HCT116 (cell line): ENCODE measurements at regions not wholly inside any gene's neighbourhood (a gene's known extent, or its start where the extent isn't known, plus 50 kb on each side); places are given as distances from the start of the nearest gene placed in this dataset.

Experiments used
- ATAC-seq: fragments of 200-7000 bp; cut with Tn5 transposase; 2 replicates; pipeline ENCODE4 v1.9.1; 2020; ENCODE audit warnings: mild to moderate bottlenecking, moderate library complexity
- BruUV-seq: library from RNA; stranded (reverse); fragments of 400-500 nt; replicated peaks from 2 replicates; lab custom pipeline; 2021; lab: Mats Ljungman, UMichigan
- CTCF ChIA-PET: fragments of 300-600 bp; sonication (Branson Sonifier 250); formaldehyde crosslinking; loops from one replicate; lab custom pipeline; 2021; ENCODE audit warnings: antibody characterized with exemption; lab: Charles Lee
- POLR2A ChIA-PET: fragments of 300-600, 350-600 bp; sonication (Branson Sonifier 250); formaldehyde crosslinking; loops from one replicate; lab custom pipeline; 2021; ENCODE audit warnings: antibody characterized with exemption; lab: Charles Lee
- RAD21 ChIA-PET, 2 experiments: fragments of 300-600 bp; sonication (Branson Sonifier 250); formaldehyde crosslinking; loops; one replicate each; lab custom pipeline; 2023; ENCODE audit warnings: low total read pairs in 2 of 2; ENCODE audit not compliant: uncharacterized antibody in 2 of 2, unreplicated experiment in 2 of 2, low non-redundant PET in 1 of 2; lab: Charles Lee
- DNase-seq: peaks from one replicate; pipeline ENCODE4 v3.0.0-alpha.2; 2010; ENCODE audit warnings: low read depth, low spot score
- H2AFZ ChIP-seq: fragments of 200-600 bp; shearing (Covaris generic), sonication (generic); 2 replicates; pipeline ENCODE4 v1.6.1; 2017; ENCODE audit warnings: low read depth, mixed run types, mixed read lengths, antibody characterized with exemption, low read length; ENCODE audit not compliant: poor library complexity, severe bottlenecking
- H3K27ac ChIP-seq: 2 replicates; pipeline ENCODE4 v1.5.1; 2012; ENCODE audit warnings: low read depth, low read length
- H3K27me3 ChIP-seq: fragments of 200-600 bp; sonication (generic); 2 replicates; pipeline ENCODE4 v1.6.1; 2016; ENCODE audit warnings: mixed run types, low read length, mixed read lengths; ENCODE audit not compliant: insufficient read depth
- H3K36me3 ChIP-seq, 2 experiments: fragments of 200-500 bp in 1 of 2; fragments of 200-600 bp in 1 of 2; sonication (Bioruptor generic) in 1 of 2; sonication (generic) in 1 of 2; 2 replicates each; pipeline versions ENCODE4 v1.5.1 to v1.6.1; 2014 to 2016; ENCODE audit warnings: low read length in 2 of 2, inconsistent platforms in 1 of 2, mixed read lengths in 1 of 2, mixed run types in 1 of 2; ENCODE audit not compliant: insufficient read depth in 2 of 2, control insufficient read depth in 1 of 2
- H3K4me1 ChIP-seq, 2 experiments: fragments of 200-600 bp in 1 of 2; sonication (generic) in 1 of 2; 2 replicates each; pipeline versions ENCODE4 v1.5.1 to v1.6.1; 2012 to 2017; ENCODE audit warnings: low read length in 2 of 2, inconsistent platforms in 1 of 2, mild to moderate bottlenecking in 1 of 2, mixed read lengths in 1 of 2, mixed run types in 1 of 2, moderate library complexity in 1 of 2; ENCODE audit not compliant: insufficient read depth in 2 of 2, control insufficient read depth in 1 of 2
- H3K4me2 ChIP-seq: fragments of 200-600 bp; sonication (generic); 2 replicates; pipeline ENCODE4 v1.6.1; 2017; ENCODE audit warnings: mixed run types, low read length, mixed read lengths
- H3K4me3 ChIP-seq, 2 experiments: fragments of 200-600 bp in 1 of 2; sonication (generic) in 1 of 2; replicated peaks in 1 of 2; 2 replicates each; pipeline ENCODE4 v1.5.1; 2011 to 2016; ENCODE audit warnings: low read length in 2 of 2, control low read depth in 1 of 2, low read depth in 1 of 2, mild to moderate bottlenecking in 1 of 2, mixed read lengths in 1 of 2, mixed run types in 1 of 2
- H3K79me2 ChIP-seq: fragments of 200-600 bp; sonication (generic); 2 replicates; pipeline ENCODE4 v1.6.1; 2017; ENCODE audit warnings: mild to moderate bottlenecking, mixed run types, low read length, moderate library complexity, mixed read lengths; ENCODE audit not compliant: insufficient read depth
- H3K9ac ChIP-seq: fragments of 200-600 bp; sonication (generic); 2 replicates; pipeline ENCODE4 v1.6.1; 2016; ENCODE audit warnings: low read length, mixed read lengths
- H3K9me2 ChIP-seq: fragments of 200-600 bp; sonication (generic), shearing (Covaris generic); 2 replicates; pipeline ENCODE4 v1.6.1; 2017; ENCODE audit warnings: mixed run types, mild to moderate bottlenecking, moderate library complexity; ENCODE audit not compliant: insufficient read depth
- H3K9me3 ChIP-seq, 2 experiments: fragments of 200-500 bp in 1 of 2; fragments of 200-600 bp in 1 of 2; sonication (Bioruptor generic) in 1 of 2; sonication (generic) in 1 of 2; 2 replicates each; pipeline ENCODE4 v1.6.1; 2014 to 2017; ENCODE audit warnings: low read length in 2 of 2, mixed read lengths in 2 of 2, inconsistent platforms in 1 of 2, low read depth in 1 of 2, mild to moderate bottlenecking in 1 of 2, mixed run types in 1 of 2, moderate library complexity in 1 of 2; ENCODE audit not compliant: control insufficient read depth in 1 of 2, insufficient read depth in 1 of 2
- H4K20me1 ChIP-seq: fragments of 200-600 bp; sonication (generic), shearing (Covaris generic); 2 replicates; pipeline ENCODE4 v1.6.1; 2017; ENCODE audit warnings: mixed run types, mild to moderate bottlenecking, moderate library complexity; ENCODE audit not compliant: insufficient read depth
- CEBPB ChIP-seq: IDR thresholded peaks from 2 replicates; pipeline ENCODE4 v1.6.1; 2012; ENCODE audit warnings: low read depth
- EGR1 ChIP-seq: IDR thresholded peaks from 2 replicates; pipeline ENCODE4 v1.6.1; 2012; ENCODE audit warnings: low read depth
- EZH2 ChIP-seq: fragments of 200-600 bp; sonication (generic); IDR thresholded peaks from 2 replicates; pipeline ENCODE4 v1.6.1; 2017; ENCODE audit warnings: antibody characterized with exemption, mixed run types
- FOSL1 ChIP-seq: IDR thresholded peaks from 2 replicates; pipeline ENCODE4 v1.6.1; 2012; ENCODE audit warnings: low read depth
- JUND ChIP-seq: IDR thresholded peaks from 2 replicates; pipeline ENCODE4 v1.6.1; 2012
- POLR2A ChIP-seq: IDR thresholded peaks from 2 replicates; pipeline ENCODE4 v1.7.0; 2011; ENCODE audit warnings: borderline replicate concordance; ENCODE audit not compliant: insufficient read depth, insufficient read length; ENCODE audit errors: extremely low read depth
- POLR2AphosphoS5 ChIP-seq: IDR thresholded peaks from 2 replicates; pipeline ENCODE4 v1.6.1; 2011; ENCODE audit warnings: mild to moderate bottlenecking, low read depth, low read length, moderate library complexity
- SIN3A ChIP-seq: IDR thresholded peaks from 2 replicates; pipeline ENCODE4 v1.6.1; 2012; ENCODE audit warnings: low read depth
- SP1 ChIP-seq: IDR thresholded peaks from 2 replicates; pipeline ENCODE4 v1.6.1; 2012; ENCODE audit warnings: low read depth
- SRF ChIP-seq: IDR thresholded peaks from 2 replicates; pipeline ENCODE4 v1.6.1; 2012; ENCODE audit warnings: low read depth
- TCF7L2 ChIP-seq: IDR thresholded peaks from 2 replicates; pipeline ENCODE4 v1.7.0; 2011; ENCODE audit warnings: borderline replicate concordance, inconsistent platforms; ENCODE audit not compliant: insufficient read depth, insufficient read length; ENCODE audit errors: extremely low read depth
- YY1 ChIP-seq: IDR thresholded peaks from 2 replicates; pipeline ENCODE4 v1.6.1; 2011; ENCODE audit warnings: low read length, low read depth, moderate library complexity, mild to moderate bottlenecking; ENCODE audit not compliant: insufficient replicate concordance; ENCODE audit errors: extremely low read depth
- ZFX ChIP-seq: fragments of 450-650 bp; IDR thresholded peaks from 2 replicates; pipeline ENCODE4 v1.6.1; 2017
- ZNF274 ChIP-seq: fragments of 200-500 bp; sonication (Bioruptor generic); IDR thresholded peaks from 2 replicates; pipeline ENCODE4 v1.6.1; 2014; ENCODE audit warnings: mild to moderate bottlenecking, low read depth, low read length, inconsistent platforms
- intact Hi-C: fragments of 100-400 bp; cut with micrococcal nuclease; formaldehyde crosslinking; loops from 2 replicates; pipeline ENCODE4 v1.10.0; 2022
- TF ChIP-seq, protein P1 (sequence below): IDR thresholded peaks from 2 replicates; pipeline ENCODE4 v1.6.1; 2011; ENCODE audit warnings: mild to moderate bottlenecking, low read length, moderate library complexity; ENCODE audit not compliant: insufficient replicate concordance; ENCODE audit errors: extremely low read depth
- TF ChIP-seq, protein P2 (sequence below): IDR thresholded peaks from 2 replicates; pipeline ENCODE4 v1.6.1; 2012
- TF ChIP-seq, protein P3 (sequence below), 3 experiments: fragments of 200-600 bp in 1 of 3; sonication (generic) in 1 of 3; IDR thresholded peaks in 2 of 3; conservative IDR thresholded peaks in 1 of 3; 2 replicates each; pipeline ENCODE4 v1.5.1; 2012 to 2017; ENCODE audit warnings: low read depth in 2 of 3, low read length in 2 of 3, antibody characterized with exemption in 1 of 3, borderline replicate concordance in 1 of 3, control low read depth in 1 of 3, mild to moderate bottlenecking in 1 of 3, mixed read lengths in 1 of 3, mixed run types in 1 of 3, moderate library complexity in 1 of 3; ENCODE audit not compliant: insufficient read depth in 1 of 3

DNA sequence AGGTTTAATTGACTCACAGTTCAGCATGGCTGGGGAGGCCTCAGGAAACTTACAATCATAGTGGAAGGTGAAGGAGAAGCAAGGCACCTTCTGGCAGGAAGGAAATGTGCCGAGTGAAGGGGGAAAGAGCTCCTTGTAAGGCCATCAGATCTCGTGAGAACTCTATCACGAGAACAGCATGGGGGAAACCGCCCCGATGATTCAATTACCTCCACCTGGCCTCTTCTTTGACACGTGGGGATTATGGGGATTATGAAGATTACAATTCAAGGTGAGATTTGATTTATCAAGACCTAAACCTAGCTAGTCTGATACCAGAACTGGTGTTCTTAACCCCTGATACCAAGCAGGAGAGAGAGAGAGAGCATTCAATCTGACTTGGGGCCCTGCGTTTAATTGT is 258.7 kb downstream of the PTEN start:
- no peaks in the 10 kb centered on the region for H4K20me1 ChIP-seq
- CTCF ChIA-PET, result no interaction called here
- no peak for TF ChIP-seq JUND
- TF ChIP-seq YY1, result no peak
- TF ChIP-seq SP1, result no peak
- TF ChIP-seq EGR1, result no peak
- TF ChIP-seq ZNF274, result no peak
- no peak for TF ChIP-seq SIN3A
- TF ChIP-seq ZFX, result no peak
- TF ChIP-seq, protein P1, sequence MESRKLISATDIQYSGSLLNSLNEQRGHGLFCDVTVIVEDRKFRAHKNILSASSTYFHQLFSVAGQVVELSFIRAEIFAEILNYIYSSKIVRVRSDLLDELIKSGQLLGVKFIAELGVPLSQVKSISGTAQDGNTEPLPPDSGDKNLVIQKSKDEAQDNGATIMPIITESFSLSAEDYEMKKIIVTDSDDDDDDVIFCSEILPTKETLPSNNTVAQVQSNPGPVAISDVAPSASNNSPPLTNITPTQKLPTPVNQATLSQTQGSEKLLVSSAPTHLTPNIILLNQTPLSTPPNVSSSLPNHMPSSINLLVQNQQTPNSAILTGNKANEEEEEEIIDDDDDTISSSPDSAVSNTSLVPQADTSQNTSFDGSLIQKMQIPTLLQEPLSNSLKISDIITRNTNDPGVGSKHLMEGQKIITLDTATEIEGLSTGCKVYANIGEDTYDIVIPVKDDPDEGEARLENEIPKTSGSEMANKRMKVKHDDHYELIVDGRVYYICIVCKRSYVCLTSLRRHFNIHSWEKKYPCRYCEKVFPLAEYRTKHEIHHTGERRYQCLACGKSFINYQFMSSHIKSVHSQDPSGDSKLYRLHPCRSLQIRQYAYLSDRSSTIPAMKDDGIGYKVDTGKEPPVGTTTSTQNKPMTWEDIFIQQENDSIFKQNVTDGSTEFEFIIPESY, result no peak
- no peak for TF ChIP-seq EZH2
- no peak for TF ChIP-seq SRF
- TF ChIP-seq, protein P2, sequence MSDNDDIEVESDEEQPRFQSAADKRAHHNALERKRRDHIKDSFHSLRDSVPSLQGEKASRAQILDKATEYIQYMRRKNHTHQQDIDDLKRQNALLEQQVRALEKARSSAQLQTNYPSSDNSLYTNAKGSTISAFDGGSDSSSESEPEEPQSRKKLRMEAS, result no peak
- no peak for TF ChIP-seq POLR2A
- no peak for TF ChIP-seq TCF7L2
- no peak for TF ChIP-seq POLR2AphosphoS5
- no peak for TF ChIP-seq CEBPB
- TF ChIP-seq, protein P3, sequence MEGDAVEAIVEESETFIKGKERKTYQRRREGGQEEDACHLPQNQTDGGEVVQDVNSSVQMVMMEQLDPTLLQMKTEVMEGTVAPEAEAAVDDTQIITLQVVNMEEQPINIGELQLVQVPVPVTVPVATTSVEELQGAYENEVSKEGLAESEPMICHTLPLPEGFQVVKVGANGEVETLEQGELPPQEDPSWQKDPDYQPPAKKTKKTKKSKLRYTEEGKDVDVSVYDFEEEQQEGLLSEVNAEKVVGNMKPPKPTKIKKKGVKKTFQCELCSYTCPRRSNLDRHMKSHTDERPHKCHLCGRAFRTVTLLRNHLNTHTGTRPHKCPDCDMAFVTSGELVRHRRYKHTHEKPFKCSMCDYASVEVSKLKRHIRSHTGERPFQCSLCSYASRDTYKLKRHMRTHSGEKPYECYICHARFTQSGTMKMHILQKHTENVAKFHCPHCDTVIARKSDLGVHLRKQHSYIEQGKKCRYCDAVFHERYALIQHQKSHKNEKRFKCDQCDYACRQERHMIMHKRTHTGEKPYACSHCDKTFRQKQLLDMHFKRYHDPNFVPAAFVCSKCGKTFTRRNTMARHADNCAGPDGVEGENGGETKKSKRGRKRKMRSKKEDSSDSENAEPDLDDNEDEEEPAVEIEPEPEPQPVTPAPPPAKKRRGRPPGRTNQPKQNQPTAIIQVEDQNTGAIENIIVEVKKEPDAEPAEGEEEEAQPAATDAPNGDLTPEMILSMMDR (IDR thresholded peaks at IDR 0.05 in 2 of 3, conservative IDR thresholded peaks at IDR 0.05 in 1 of 3; ENCODE audit: borderline replicate concordance in 1 of 3, insufficient read depth in 1 of 3, low read depth in 2 of 3, low read length in 2 of 3), result no peak
- TF ChIP-seq FOSL1, result no peak

More for the DNA sequence above, 258.7 kb downstream of the PTEN start:
- BruUV-seq, result no TSS peak
- ChIA-PET RAD21 (no interaction called here), POLR2A (no interaction called here)
- ATAC-seq, result no peak
- no peaks in the 10 kb centered on the region for H3K9me3 ChIP-seq
- H2AFZ ChIP-seq, result no peak overlapping the region
- H3K79me2 ChIP-seq, result no peaks in the 10 kb centered on the region
- no peaks in the 10 kb centered on the region for H3K9me2 ChIP-seq
- no peak overlapping the region for H3K9ac ChIP-seq
- no peaks in the 10 kb centered on the region for H3K4me1 ChIP-seq
- DNase-seq, result no peak
- H3K27me3 ChIP-seq, result no peaks in the 10 kb centered on the region
- intact Hi-C loops, result no loop called here
- H3K27ac ChIP-seq, result no peak overlapping the region
- no peaks in the 10 kb centered on the region for H3K36me3 ChIP-seq
- H3K4me2 ChIP-seq, result no peak overlapping the region
- no peak overlapping the region for H3K4me3 ChIP-seq
